ENCODE measurements at regions not wholly inside any gene's neighbourhood (a gene's known extent, or its start where the extent isn't known, plus 50 kb on each side); places are given as distances from the start of the nearest gene placed in this dataset.

DNA sequence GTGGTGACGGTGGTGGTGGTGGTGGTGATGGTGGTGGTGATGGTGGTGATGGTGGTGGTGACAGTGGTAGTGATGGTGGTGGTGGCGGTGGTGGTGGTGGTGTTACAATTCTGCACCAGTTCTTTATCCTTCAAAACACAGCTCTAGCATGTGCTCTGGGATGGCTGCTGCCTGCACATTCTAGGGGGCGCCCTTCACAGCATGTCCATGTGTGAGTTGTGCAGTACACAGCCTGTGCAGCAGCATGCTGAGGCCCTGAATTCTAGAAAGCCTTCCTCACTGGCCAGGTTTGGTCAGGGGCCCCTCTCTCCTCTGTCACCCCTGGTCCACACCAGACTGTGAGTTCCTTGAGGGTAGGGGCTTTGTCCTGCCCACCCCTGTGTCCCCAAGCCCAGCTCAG, 67.7 kb downstream of the MATN1 start:
- TF ChIP-seq, protein P1, sequence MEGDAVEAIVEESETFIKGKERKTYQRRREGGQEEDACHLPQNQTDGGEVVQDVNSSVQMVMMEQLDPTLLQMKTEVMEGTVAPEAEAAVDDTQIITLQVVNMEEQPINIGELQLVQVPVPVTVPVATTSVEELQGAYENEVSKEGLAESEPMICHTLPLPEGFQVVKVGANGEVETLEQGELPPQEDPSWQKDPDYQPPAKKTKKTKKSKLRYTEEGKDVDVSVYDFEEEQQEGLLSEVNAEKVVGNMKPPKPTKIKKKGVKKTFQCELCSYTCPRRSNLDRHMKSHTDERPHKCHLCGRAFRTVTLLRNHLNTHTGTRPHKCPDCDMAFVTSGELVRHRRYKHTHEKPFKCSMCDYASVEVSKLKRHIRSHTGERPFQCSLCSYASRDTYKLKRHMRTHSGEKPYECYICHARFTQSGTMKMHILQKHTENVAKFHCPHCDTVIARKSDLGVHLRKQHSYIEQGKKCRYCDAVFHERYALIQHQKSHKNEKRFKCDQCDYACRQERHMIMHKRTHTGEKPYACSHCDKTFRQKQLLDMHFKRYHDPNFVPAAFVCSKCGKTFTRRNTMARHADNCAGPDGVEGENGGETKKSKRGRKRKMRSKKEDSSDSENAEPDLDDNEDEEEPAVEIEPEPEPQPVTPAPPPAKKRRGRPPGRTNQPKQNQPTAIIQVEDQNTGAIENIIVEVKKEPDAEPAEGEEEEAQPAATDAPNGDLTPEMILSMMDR (IDR thresholded peaks at IDR 0.05; ENCODE audit: low read depth, low read length), result no peak
- no peak for TF ChIP-seq POLR2A (IDR thresholded peaks at IDR 0.05; ENCODE audit: extremely low read depth, insufficient read length)
- TF ChIP-seq MYC (IDR thresholded peaks at IDR 0.05; ENCODE audit: low read depth, low read length), result no peak

Data from NB4 (cell line).